GM20000 (cell line): ENCODE measurements at regions not wholly inside any gene's neighbourhood (a gene's known extent, or its start where the extent isn't known, plus 50 kb on each side); places are given as distances from the start of the nearest gene placed in this dataset.

Source experiments
- DNase-seq: peaks from one replicate; pipeline ENCODE4 v3.0.0; 2012; ENCODE audit warnings: low spot score
- TF ChIP-seq, protein P1 (sequence below): IDR thresholded peaks from 2 replicates; pipeline ENCODE4 v1.5.1; 2012; ENCODE audit warnings: mild to moderate bottlenecking, control low read depth; ENCODE audit errors: extremely low read depth, missing control alignments

DNA sequence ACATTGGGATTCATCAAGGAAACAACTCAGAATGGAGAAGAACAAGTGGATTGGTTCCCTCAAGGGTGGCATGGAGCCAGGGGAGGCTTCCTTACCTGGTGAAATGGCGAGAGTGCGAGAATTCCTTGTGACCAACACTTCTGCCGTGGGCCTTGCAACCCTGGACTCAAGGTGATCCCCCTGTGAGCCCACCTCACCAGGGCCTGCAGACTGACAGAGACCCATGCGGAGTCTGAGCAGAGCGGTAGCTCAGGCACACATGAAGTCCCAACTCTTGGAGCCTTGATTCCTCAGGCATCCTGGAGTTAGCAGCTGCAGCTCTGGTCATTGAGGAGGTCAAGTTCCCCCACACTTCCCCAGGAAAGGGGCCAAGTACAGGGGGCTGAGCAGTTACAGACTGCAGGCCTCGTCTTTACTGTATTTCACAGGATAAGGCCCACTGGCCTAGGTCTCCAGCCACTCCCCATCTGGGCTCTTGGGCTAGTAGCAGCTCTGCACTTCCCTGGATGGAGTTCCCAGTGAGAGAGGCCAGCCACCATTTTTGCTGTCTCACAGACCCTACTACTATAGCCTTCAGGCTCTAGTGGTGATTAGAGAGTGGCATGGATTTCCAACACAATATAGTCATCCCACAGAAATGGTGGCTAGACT is 269.5 kb upstream of the DCBLD2 start:
- TF ChIP-seq, protein P1, sequence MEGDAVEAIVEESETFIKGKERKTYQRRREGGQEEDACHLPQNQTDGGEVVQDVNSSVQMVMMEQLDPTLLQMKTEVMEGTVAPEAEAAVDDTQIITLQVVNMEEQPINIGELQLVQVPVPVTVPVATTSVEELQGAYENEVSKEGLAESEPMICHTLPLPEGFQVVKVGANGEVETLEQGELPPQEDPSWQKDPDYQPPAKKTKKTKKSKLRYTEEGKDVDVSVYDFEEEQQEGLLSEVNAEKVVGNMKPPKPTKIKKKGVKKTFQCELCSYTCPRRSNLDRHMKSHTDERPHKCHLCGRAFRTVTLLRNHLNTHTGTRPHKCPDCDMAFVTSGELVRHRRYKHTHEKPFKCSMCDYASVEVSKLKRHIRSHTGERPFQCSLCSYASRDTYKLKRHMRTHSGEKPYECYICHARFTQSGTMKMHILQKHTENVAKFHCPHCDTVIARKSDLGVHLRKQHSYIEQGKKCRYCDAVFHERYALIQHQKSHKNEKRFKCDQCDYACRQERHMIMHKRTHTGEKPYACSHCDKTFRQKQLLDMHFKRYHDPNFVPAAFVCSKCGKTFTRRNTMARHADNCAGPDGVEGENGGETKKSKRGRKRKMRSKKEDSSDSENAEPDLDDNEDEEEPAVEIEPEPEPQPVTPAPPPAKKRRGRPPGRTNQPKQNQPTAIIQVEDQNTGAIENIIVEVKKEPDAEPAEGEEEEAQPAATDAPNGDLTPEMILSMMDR: no peak
- DNase-seq: no peak

DNA sequence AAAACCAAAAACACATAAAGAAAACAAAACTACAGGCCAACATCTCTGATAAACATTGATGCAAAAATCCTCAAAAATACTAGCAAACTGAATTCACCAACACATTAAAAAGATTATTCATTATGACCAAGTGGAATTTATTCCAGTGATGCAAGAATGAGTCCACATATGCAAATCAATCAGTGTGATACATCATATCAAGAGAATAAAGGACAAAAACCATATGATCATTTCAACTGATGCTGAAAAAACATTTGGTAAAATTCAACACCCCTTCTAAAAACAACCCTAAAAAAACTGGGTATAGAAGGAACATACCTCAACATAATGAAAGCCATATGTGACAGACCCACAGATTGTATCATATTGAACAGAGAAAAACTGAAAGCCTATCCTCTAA is 265.6 kb upstream of the DCBLD2 start:
- TF ChIP-seq, protein P1: no peak
- no peak for DNase-seq

DNA sequence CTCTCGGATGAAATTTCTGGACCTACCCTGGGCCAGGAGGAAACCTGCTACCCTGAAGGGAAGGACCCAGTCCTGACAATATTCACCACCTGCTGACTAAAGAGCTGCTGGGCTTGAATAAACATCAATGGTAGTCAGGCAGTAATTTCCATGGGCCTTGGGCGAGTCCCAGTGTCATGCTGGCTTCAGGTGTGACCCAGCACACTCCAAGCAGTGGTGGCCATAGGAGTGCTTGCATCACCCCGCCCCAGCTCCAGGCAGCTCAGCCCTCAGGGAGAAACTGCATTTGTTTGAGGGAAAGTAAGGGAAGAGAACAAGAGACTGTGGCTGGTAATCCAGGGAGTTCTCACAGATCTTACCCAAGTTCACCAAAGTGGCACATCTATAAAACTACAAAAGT is 261.8 kb upstream of the DCBLD2 start:
- TF ChIP-seq, protein P1: no peak
- no peak for DNase-seq

DNA sequence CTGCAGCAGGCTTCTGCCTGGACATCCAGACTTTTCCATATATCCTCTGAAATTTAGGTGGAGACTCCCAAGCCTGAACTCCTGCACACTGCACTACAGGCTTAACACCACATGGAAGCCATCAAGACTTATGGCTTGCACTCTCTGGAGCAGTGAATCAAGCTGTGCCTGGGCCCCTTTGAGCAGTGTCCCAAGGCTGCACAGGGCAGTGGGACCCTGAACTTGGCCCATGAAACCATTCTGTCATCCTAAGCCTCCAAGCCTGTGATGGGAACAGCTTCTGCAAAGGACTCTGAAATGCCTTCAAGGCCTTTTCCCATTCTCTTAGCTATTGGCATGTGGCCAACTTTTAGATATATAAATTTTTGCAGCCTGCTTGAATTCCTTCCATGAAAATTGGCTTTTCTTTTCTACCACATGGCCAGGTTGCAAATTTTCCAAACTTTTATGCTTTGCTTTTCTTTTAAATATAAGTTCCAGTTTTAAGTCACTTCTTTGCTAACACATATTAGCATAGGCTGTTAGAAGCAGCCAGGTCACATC is 257.8 kb upstream of the DCBLD2 start:
- TF ChIP-seq, protein P1: no peak

DNA sequence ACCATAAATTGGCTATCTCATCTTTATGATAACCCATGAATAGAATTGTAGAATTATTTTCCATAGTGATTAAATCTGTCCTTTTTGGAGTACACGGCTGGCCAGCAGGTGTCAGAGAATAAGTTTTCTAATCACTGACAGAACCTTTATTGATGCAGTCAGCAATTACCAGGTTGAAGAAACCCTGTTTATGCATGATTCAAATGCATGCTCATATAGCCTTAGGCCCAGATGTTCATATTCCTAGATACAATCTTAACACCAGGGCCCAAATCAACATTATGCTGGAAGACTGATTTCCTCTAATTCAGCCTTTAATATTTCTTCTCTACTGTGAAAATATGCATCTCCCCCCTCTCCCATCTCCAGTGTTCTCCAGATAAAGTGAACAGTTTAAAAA is 243.5 kb upstream of the DCBLD2 start:
- no peak for DNase-seq
- TF ChIP-seq, protein P1: no peak

More for the DNA sequence above, 257.8 kb upstream of the DCBLD2 start:
- no peak for DNase-seq

DNA sequence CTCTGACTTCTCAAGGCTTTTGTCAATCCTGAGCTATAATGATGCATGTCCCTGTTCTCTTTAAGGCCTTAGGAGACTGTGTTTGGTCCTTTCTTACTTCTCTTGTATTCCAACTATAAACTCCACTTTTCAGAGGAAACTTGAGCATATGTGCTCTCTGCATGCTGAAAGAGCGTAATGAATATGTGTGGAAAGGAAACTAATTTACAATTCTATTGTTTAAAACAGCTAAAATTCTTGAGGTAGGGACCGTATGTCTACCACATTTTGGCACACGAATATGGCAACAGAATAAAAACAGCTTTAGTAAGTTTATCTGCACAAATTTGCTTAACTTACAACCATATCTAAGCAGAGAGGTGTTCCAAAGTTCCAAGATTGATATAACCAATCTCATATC is 242.0 kb upstream of the DCBLD2 start:
- no peak for DNase-seq

DNA sequence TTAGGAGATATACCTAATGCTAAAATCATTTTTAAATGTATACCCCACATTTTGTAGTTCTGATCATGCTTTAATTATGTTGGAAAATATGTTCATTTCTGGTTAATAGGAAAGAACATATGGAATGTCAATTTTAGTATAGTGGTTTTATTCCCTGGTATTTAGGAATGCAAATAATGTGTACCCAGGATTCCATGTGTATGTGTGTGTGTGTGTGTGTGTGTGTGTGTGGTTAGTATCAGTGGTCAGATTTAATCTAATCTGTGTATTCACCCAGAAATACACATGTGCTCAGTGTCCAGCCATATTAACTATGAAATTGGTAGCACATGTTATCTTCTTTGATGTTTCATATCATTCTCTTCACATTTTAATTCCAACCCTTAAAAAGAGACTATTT is 233.5 kb upstream of the DCBLD2 start:
- DNase-seq: no peak
- TF ChIP-seq, protein P1: no peak

More for the DNA sequence above, 242.0 kb upstream of the DCBLD2 start:
- TF ChIP-seq, protein P1: no peak
